GM12873 (cell line): ENCODE measurements at regions not wholly inside any gene's neighbourhood (a gene's known extent, or its start where the extent isn't known, plus 50 kb on each side); places are given as distances from the start of the nearest gene placed in this dataset.

Experiments used
- CTCF ChIP-seq: IDR thresholded peaks from 2 replicates; pipeline ENCODE4 v1.5.1; 2012; ENCODE audit warnings: low read depth, mild to moderate bottlenecking, moderate library complexity, low read length, control low read depth; ENCODE audit not compliant: insufficient read depth; ENCODE audit errors: missing control alignments

- no peak for TF ChIP-seq CTCF
Observed at GRCh38 chr10:90424730-90425129, 433.1 kb downstream of the HTR7 start.

- TF ChIP-seq CTCF: no peak
Observed at GRCh38 chr10:90430186-90430585, 427.7 kb downstream of the HTR7 start.

- TF ChIP-seq CTCF: no peak
Observed at GRCh38 chr10:90432866-90433265, 425.0 kb downstream of the HTR7 start.

GRCh38 chr10:90435296-90435695, 422.5 kb downstream of the HTR7 start:
- TF ChIP-seq CTCF: no peak

- no peak for TF ChIP-seq CTCF
Observed at GRCh38 chr10:90437452-90437851, 420.4 kb downstream of the HTR7 start.

- TF ChIP-seq CTCF: no peak
Observed at GRCh38 chr10:90440870-90441269, 417.0 kb downstream of the HTR7 start.

GRCh38 chr10:90443342-90443741, 414.5 kb downstream of the HTR7 start:
- no peak for TF ChIP-seq CTCF
